ENCODE measurements at regions not wholly inside any gene's neighbourhood (a gene's known extent, or its start where the extent isn't known, plus 50 kb on each side); places are given as distances from the start of the nearest gene placed in this dataset.

GRCh38 chr6:104019075-104019753 is 840.5 kb downstream of the HACE1 start:
- TF ChIP-seq POLR2AphosphoS5 (IDR thresholded peaks at IDR 0.05; ENCODE audit: low read depth, low read length) (no peak), POLR2A (IDR thresholded peaks at IDR 0.05; ENCODE audit: low read depth, low read length) (no peak)

All from GM12892 (cell line).